NCI-H524 treated with DMSO at 0.1 percent for 48 hours (cell line): ENCODE measurements at regions not wholly inside any gene's neighbourhood (a gene's known extent, or its start where the extent isn't known, plus 50 kb on each side); places are given as distances from the start of the nearest gene placed in this dataset.
A peak's percentile ranks its signal among the peaks of the same experiment; 100 is the strongest.

Source experiments
- DNase-seq: peaks from one replicate; lab custom pipeline; 2025; lab: John Stamatoyannopoulos, UW

- no peak for DNase-seq
Measured at GRCh38 chr6:106771822-106772221, 142.4 kb downstream of the QRSL1 start.

GRCh38 chr6:106770663-106771062, 141.3 kb downstream of the QRSL1 start:
- DNase-seq: no peak

- no peak for DNase-seq
Measured at GRCh38 chr6:106770081-106770480, 140.7 kb downstream of the QRSL1 start.

GRCh38 chr6:106767271-106767670, 137.9 kb downstream of the QRSL1 start:
- no peak for DNase-seq

DNA sequence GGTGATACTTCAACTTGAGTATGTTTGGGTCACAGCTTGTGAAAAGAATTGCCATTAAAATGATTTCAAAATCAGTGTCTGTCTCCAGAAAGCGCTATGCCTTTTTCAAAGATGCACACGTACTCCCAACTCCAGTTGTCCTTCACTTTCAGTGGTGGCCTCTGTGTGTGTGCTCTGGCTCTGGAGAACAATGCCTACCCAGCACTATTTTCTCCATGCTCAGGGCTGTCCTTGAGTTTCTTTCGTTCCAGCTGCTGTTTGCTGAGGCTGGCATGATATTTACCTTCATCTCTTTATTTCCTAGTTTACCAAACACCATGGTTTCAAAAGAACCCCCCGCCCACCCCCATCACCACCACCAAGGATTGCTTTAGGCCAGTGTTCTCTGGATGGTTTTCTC, 136.8 kb downstream of the QRSL1 start:
- DNase-seq: no peak

DNA sequence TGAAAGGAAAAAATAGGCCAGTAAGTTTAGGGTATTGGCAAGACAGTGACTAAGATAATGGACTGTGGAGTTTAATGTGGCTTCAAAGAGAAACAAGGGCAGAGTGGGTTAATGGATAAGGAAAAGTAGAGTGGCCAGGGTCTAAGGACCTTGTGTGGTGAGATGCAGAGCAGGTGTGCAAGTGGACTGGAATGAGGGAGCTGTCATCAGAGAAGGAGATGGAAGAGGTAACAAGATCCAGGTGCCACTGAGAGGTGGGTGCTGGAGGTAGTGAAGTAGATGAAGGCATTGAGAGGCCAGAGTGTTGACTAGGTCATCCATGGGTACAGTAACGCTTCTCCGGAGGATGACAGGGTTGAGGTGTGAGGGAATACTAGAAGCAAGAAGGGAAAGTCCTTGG, 136.1 kb downstream of the QRSL1 start:
- no peak for DNase-seq

DNA sequence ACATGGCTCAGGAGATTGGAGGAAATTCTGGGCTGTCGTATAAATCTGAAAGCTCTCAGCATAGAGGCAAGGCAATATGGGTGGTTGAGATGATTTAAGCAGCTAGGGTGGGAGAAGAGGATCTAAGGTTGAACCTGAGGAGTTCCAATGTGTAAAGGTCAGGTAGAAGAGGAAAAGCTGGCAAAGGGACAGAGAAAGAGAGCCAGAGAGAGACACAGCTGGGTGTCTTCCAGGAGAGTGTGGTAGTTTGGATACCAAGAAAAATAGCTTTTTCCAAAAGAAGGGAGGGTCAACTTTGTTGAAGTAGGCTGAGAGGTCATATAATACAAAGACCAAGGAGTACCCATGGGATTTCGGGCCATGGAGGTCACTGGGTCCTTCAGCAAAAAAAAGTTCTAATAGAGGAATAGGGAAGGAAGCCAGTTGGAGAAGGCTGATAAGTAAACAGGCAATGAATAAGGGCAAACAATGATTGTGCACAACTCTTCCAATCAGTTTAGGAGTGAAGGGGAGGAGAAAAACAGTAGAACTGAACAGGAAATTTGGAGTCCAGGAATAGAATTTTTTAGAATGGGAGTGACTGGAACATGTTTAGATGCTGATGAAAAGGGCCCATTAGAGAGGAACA, 135.1 kb downstream of the QRSL1 start:
- no peak for DNase-seq

DNA sequence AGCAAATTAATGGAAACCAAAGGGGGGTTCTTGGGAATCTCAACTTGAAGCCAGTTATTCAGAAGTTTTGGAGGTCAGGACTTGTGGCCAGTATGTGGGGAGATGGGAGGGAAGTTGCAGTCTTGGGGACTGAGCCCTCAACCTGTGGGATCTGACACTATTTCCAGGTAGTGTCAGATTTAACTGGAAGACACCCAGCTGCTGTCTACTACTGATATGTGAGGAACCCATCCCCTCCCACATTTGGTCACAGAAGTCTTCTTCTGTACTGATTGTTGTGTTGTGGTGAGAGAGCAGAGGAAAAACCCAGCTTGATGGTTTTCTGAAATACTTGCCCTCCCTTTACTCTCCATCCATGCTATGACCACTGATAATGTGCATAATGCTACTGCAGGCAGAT, 134.0 kb downstream of the QRSL1 start:
- no peak for DNase-seq

DNA sequence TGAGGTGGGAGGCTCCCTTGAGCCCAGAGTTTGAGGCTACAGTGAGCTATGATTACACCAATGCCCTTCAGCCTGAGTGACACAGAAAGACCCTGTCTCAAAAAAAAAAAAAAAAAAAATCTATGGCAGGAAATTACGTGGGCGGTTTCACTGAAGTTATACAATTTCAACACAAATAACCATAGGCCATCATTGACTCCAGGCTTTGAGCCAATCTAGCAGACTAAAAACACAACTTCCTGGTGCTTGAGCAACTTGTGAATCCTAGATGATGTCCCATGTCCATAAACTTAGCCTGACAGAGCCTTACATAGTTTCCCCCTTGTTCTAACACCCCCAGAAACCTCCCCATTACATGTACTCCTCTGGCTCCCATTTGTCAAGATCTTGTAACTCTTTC, 131.8 kb downstream of the QRSL1 start:
- no peak for DNase-seq

GRCh38 chr6:106759112-106759511, 129.7 kb downstream of the QRSL1 start:
- DNase-seq: no peak

DNA sequence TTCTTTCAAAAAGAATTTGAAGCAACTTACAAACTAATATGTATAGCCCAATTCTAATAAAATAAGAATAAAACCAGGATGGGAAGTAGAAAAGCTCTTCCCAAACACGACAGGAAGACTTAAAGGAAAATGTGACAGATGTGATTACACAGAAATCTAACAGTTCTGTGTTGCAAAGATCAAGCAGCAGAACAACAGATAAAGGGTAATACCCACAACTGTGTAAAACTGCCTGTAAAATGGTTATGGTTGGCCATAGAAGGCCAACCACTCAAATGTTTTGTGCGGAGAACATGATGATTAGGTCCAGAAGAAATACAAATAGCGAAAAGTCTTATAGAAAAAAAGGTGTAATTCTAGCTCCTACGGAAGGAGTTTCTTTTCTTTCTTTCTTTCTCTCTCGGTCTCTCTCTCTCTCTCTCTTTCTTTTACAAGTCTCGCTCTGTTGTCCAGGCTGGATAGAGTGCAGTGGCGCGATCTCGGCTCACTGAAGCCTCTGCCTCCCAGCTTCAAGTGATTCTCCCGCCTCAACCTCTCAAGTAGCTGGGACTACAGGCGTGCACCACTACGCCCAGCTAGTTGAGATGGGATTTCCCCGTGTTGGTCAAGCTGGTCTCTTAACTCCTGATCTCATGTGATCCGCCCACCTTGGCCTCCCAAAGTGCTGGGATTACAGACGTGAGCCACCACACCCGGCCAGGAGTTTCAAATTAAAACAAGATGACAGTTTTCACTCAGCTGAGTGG, 128.5 kb downstream of the QRSL1 start:
- DNase-seq: no peak

GRCh38 chr6:106757267-106757666, 127.9 kb downstream of the QRSL1 start:
- DNase-seq: no peak

GRCh38 chr6:106754215-106754614, 124.8 kb downstream of the QRSL1 start:
- DNase-seq: no peak

DNA sequence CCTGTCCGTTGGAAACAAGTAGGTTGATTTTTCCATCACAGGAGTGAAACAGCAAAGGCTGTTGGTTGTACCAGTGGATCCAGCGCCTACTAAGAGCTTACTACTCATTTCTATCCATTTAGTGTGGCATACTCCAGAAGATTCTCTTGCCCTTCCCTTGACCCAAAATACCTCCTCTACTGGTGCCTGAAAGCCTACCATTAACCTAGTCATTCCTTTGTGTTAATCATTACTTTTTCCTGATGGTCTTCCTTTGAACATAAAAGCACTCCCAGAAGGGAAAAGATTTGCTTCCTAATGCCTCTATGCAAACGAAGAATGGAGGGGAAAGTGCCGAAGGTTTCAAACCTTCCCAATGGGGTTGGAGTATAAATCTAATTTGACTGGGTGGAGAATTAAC, 123.3 kb downstream of the QRSL1 start:
- no peak for DNase-seq

DNA sequence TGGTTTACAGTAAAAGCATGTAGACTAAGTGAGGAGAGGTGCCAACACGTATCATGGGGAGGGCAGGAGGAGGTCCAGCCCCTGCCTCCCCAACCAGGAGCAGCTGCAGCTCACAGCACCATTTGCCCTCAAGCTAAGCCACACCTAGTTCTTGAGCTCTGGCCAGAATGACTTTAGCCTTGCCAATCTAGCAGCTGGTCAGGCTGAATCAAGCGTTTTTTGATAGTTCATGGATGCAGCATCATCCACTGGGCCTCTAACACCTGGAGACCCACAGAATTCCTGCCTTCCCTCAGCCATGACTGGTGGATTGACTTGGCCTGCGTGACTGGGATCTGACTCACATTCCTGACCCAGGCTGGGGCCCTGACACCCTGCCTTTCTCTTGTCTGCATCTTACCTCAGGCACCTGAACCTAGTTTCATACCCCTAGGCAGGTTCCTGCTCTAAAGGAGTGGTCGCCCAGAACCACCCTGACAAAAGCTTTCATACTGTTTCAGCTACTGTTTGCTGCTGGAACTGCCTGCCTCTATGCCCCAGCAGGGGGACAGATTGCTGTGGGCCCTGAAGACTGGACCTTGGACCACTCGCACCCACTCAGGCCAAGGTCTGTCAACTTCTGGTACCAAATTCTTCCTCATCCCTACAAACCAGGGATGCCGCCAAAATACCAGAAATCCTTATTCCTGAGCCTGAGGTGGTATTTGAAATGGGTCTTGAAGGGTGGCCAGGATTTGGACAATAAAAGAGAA, 122.3 kb downstream of the QRSL1 start:
- DNase-seq: no peak

DNA sequence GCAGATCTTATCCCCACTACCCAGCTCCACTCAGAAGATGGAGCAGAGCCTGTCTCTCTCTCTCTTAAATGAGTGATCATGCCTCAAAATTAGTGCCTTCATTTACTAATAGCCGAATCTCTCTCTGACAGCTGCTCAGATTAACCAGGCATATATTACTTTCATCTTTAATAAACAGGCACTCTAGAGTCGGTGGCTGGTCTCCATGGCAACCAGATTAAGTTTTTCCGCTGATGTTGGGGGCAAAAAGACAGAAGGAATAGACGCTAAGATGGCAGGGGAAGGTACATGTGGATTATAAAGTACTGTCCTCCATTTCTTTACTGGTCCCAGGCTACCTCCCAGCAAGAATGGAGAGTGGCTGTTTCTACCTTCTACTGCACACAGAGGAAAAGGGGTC, 121.6 kb downstream of the QRSL1 start:
- peak; percentile 72 for DNase-seq

- no peak for DNase-seq
Measured at GRCh38 chr6:106750142-106750918, 121.0 kb downstream of the QRSL1 start.

- no peak for DNase-seq
Measured at GRCh38 chr6:106749609-106750008, 120.2 kb downstream of the QRSL1 start.

- DNase-seq: no peak
Measured at GRCh38 chr6:106748547-106749207, 119.3 kb downstream of the QRSL1 start.

GRCh38 chr6:106747139-106747538, 117.8 kb downstream of the QRSL1 start:
- DNase-seq: no peak

- DNase-seq: peak; percentile 20
Measured at GRCh38 chr6:106746652-106747051, 117.3 kb downstream of the QRSL1 start.
